Activated CD4-positive, alpha-beta T cell treated with anti-CD3 and anti-CD28 coated beads, Interleukin-2, amount 10 ng/mL, durations not matched to agents 7 days and 5 days (primary cell): ENCODE measurements at regions not wholly inside any gene's neighbourhood (a gene's known extent, or its start where the extent isn't known, plus 50 kb on each side); places are given as distances from the start of the nearest gene placed in this dataset.

Source experiments
- CTCF ChIA-PET: fragments of 350-600 bp; sonication (Branson Sonifier 250); formaldehyde crosslinking; loops from one replicate; lab custom pipeline; 2021; ENCODE audit warnings: antibody characterized with exemption; lab: Charles Lee
- POLR2A ChIA-PET: fragments of 350-600 bp; sonication (Branson Sonifier 250); formaldehyde crosslinking; loops from one replicate; lab custom pipeline; 2021; ENCODE audit warnings: antibody characterized with exemption; lab: Charles Lee
- DNase-seq: peaks from one replicate; pipeline ENCODE4 v3.0.0-alpha.2; 2020
- H3K27ac Mint-ChIP-seq: one replicate; pipeline ENCODE4 v1.8.0; 2021; ENCODE audit warnings: mild to moderate bottlenecking, moderate library complexity, mixed read lengths
- H3K27me3 Mint-ChIP-seq: one replicate; pipeline ENCODE4 v1.8.0; 2021; ENCODE audit warnings: mixed read lengths
- H3K36me3 Mint-ChIP-seq: one replicate; pipeline ENCODE4 v1.8.0; 2021; ENCODE audit warnings: low read depth, mixed read lengths
- H3K4me1 Mint-ChIP-seq: one replicate; pipeline ENCODE4 v1.8.0; 2021; ENCODE audit warnings: mixed read lengths
- H3K4me3 Mint-ChIP-seq: one replicate; pipeline ENCODE4 v1.8.0; 2021; ENCODE audit warnings: mild to moderate bottlenecking, moderate library complexity, mixed read lengths
- H3K9me3 Mint-ChIP-seq: one replicate; pipeline ENCODE4 v1.8.0; 2021; ENCODE audit warnings: mixed read lengths

- no peaks in the 10 kb centered on the region for H3K4me1 Mint-ChIP-seq
- peaks cover 16% of the 10 kb centered on the region for H3K36me3 Mint-ChIP-seq
- CTCF ChIA-PET: interaction anchor here (0.5 to 1.4 kb wide), 3 partner anchors 11 to 37 kb away, joined by 3 to 4 read pairs (median 3); no protein-coding TSS in a partner anchor
- no peaks in the 10 kb centered on the region for H3K27me3 Mint-ChIP-seq
- no peak overlapping the region for H3K4me3 Mint-ChIP-seq
- H3K9me3 Mint-ChIP-seq: peaks cover 6% of the 10 kb centered on the region
- POLR2A ChIA-PET: no interaction called here
- DNase-seq: no peak
- no peak overlapping the region for H3K27ac Mint-ChIP-seq
These were observed 133.9 kb downstream of the RFLNA start for GRCh38 chr12:124428792-124429281.

DNA sequence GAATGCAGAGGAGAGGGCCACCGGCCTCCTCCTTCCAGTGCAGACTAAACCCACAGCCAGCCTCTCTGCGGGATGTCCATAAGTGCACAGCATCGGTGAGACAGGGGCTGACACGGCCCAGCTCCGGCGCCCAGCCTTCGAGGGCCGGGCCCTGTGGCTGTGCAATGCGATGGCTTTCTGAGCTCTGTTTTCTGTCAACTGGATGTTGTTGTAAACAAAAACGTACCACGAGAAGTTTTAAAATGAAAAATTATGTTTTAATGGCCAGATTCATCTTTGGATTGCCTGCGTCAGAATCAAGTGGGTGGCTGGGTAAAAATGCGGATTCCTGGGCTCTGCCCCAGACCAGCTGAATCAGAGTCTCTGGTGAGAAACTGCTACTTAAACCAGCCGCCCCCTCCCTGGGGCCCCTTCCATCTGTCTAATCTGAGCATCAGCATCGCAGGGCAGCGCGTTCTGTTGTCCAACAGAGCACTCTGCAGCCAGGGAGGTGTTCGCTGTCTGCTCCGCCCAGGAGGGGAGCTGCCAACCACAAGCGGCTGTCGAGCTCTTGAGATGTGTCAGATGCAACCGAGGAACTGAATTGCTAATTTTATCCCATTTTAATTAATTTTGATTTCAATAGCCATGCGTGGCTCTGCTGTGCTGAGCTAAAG lies 133.4 kb downstream of the RFLNA start:
- ChIA-PET POLR2A (no interaction called here), CTCF (interaction anchor here (1.4 kb wide), 1 partner anchor 10 kb away, joined by 4 read pairs; no protein-coding TSS in a partner anchor)
- Mint-ChIP-seq H3K9me3 (peaks cover 6% of the 10 kb centered on the region), H3K36me3 (peaks cover 16% of the 10 kb centered on the region), H3K27me3 (no peaks in the 10 kb centered on the region), H3K4me1 (no peaks in the 10 kb centered on the region), H3K4me3 (no peak overlapping the region), H3K27ac (no peak overlapping the region)
- no peak for DNase-seq

DNA sequence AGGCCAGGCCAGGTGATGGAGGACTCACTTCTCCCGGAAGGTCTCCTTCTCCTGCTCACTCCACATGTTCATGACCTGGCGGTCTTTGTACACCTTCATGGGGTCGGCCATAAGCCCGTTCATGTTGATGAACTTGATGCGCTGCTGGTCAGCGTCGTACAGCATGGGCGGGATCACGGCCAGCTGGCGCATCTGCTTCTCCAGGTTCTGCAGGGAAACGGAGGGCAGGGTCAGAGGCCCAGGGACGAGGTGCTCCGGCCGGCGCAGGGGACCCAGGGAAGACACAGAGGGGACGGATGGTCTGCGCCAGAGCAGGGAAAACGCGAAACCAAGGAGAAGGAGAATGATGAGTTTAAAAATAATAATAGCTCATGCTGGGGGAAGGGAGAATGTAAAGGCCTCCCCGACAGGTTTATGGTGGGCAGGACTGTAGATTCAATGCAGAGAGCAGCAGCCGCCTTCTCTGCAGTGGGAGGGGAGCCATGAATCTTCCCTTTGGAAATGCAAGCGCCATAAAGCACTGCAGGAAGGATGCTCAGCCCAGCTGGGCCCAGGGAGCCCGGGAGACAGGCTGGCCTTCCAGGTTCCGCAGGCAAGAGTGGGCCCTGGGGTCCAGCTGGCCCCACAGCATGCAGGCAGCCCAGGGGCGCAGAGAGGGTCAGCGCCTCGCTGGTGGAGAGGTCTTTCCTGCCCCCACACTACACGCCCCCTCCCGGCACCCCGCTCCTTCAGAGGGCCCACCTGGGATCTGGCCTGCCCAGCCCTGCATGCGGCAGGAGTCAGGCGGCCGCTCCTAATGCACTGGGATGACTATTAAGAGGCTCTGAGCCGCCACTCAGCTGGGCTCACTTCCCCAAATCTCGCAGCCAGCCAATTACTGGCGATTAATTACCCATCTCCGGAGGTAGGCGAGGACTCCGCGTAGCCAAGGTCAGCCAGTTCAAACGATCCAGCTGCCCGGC lies 132.0 kb downstream of the RFLNA start:
- CTCF ChIA-PET: interaction anchor here (1.4 to 1.6 kb wide), 2 partner anchors 9 to 10 kb away, joined by 3 to 4 read pairs; no protein-coding TSS in a partner anchor

GRCh38 chr12:124425667-124426066 lies 130.8 kb downstream of the RFLNA start:
- Mint-ChIP-seq H3K4me3 (no peak overlapping the region), H3K36me3 (peaks cover 2% of the 10 kb centered on the region), H3K27ac (no peak overlapping the region), H3K4me1 (no peaks in the 10 kb centered on the region), H3K9me3 (no peaks in the 10 kb centered on the region), H3K27me3 (no peaks in the 10 kb centered on the region)
- DNase-seq: no peak
- POLR2A ChIA-PET: no interaction called here
- CTCF ChIA-PET: interaction anchor here (0.5 to 1.9 kb wide), 4 partner anchors 10 to 82 kb away, joined by 3 to 8 read pairs (median 4); no protein-coding TSS in a partner anchor

More for the DNA sequence above, 132.0 kb downstream of the RFLNA start:
- no peak for DNase-seq
- Mint-ChIP-seq H3K36me3 (peaks cover 11% of the 10 kb centered on the region), H3K27ac (no peak overlapping the region), H3K4me3 (no peak overlapping the region), H3K9me3 (peaks cover 4% of the 10 kb centered on the region), H3K4me1 (no peaks in the 10 kb centered on the region), H3K27me3 (no peaks in the 10 kb centered on the region)
- POLR2A ChIA-PET: no interaction called here

DNA sequence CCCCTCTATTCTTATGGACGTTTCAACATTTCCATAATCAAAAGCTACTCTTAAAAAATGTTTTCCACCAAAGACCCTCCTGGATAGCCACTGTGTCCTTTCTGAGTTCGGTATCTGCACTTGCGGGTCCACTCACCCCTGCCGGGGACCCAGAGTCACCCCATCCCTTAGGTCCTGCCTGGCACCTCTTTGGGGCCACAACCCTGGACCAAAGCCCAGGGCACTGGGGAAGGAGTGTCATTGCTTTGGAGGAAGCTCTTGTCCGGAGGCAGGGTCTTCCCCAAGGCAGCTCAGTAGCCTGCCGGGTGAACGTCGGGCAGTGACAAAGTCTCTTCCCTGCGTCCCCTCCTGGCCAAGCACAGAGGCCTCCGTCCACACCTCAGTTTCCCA lies 129.6 kb downstream of the RFLNA start:
- no peak overlapping the region for H3K27ac Mint-ChIP-seq
- no peak overlapping the region for H3K4me3 Mint-ChIP-seq
- no peaks in the 10 kb centered on the region for H3K4me1 Mint-ChIP-seq
- ChIA-PET CTCF (interaction anchor here (0.9 to 1.9 kb wide), 2 partner anchors 9 to 15 kb away, joined by 3 to 8 read pairs; no protein-coding TSS in a partner anchor), POLR2A (no interaction called here)
- peaks cover 5% of the 10 kb centered on the region for H3K36me3 Mint-ChIP-seq
- no peak for DNase-seq
- no peaks in the 10 kb centered on the region for H3K9me3 Mint-ChIP-seq
- no peaks in the 10 kb centered on the region for H3K27me3 Mint-ChIP-seq

DNA sequence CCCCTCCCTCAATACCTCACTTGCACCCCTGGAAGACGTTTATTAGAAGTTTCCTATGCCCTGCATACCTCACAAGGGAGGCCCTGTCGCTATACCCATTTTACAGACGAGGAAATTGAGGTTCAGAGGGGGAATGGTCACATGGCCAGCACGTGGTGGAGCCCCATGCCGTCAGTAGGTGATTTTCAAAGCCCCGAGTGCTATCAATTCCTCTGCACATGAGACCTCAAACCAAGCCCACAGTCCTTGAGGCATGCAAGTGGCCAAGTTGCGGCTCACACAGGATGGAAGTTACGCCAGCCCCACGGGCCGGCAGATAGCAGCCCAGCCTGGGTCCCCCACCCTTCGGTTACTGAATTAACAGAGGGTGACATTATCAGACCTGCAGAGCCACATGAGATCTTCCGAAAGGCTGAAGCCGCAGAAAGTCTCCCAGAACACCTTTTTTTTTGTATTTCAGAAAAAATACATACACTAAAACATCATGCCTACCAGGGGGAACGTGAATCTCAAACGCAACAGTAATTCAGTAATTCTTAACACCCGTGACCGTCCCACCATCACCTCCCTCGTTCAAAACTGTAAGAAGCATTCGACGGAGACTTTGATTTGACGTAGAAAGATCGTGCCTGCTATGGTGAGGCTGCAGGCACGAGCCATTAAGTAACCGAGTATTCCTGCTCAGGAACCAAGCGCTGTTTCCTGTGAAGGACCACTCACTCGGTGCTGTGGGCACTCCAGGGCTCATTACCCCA lies 129.0 kb downstream of the RFLNA start:
- H3K4me1 Mint-ChIP-seq: no peaks in the 10 kb centered on the region
- ChIA-PET POLR2A (no interaction called here), CTCF (interaction anchor here (1.9 kb wide), 1 partner anchor 9 kb away, joined by 8 read pairs; no protein-coding TSS in a partner anchor)
- no peak overlapping the region for H3K4me3 Mint-ChIP-seq
- DNase-seq: no peak
- peaks cover 5% of the 10 kb centered on the region for H3K36me3 Mint-ChIP-seq
- H3K27me3 Mint-ChIP-seq: no peaks in the 10 kb centered on the region
- H3K9me3 Mint-ChIP-seq: no peaks in the 10 kb centered on the region
- H3K27ac Mint-ChIP-seq: no peak overlapping the region

DNA sequence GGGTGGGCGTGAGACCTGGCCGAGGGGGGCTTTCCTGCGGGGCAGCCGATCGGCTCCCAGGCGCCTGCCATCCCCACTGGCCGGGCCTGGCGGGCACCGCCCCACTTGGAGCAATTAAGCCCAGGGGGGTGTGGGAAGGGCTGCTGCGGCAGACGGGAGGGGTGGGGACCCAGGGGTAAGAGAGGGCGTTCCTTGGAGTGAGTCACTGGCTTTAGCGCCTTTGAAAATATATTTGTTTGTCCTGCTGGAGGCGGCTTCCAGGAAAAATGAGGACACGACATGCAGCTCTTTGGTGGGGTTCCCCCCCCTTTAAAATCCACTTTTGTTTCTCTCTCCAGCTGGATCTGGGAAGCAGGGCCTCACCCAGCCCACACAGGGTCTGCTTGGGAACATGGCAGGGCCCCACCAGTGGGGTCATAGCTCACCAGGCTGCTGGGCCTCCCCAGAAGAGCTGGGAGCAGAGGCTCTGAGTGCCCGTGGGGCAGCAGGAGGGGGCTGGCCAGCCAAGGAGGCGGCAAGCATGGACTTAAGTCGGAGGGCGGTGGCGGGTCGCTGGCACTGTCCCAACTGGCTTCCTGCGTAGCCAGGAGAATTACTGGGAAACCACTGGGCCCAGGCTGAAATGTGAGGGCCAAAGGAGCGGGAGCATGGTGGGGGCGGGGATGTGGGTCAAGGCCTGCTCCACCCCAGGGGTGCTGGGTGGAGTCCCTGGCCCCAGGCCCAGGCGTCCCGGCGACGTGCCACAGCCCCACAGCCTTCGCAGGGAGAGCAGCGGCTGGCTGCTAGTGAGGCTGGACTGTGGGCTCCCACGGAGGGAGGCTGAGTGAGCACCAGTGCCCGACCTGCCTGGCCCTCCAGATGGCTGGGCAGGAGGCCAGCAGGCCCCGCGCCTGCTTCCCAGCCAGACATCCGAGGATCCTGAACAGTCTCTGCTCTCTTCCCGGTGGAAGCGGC lies 128.0 kb downstream of the RFLNA start:
- Mint-ChIP-seq H3K27ac (no peak overlapping the region), H3K27me3 (no peaks in the 10 kb centered on the region), H3K4me3 (no peak overlapping the region), H3K9me3 (no peaks in the 10 kb centered on the region), H3K4me1 (no peaks in the 10 kb centered on the region), H3K36me3 (peaks cover 5% of the 10 kb centered on the region)
- CTCF ChIA-PET: interaction anchor here (1.0 kb wide), 1 partner anchor 158 kb away, joined by 3 read pairs; no protein-coding TSS in a partner anchor
- POLR2A ChIA-PET: no interaction called here
- no peak for DNase-seq

GRCh38 chr12:124422142-124422569 lies 127.3 kb downstream of the RFLNA start:
- no peak for DNase-seq
- Mint-ChIP-seq H3K4me1 (no peaks in the 10 kb centered on the region), H3K27me3 (no peaks in the 10 kb centered on the region), H3K9me3 (no peaks in the 10 kb centered on the region), H3K27ac (no peak overlapping the region), H3K36me3 (peaks cover 9% of the 10 kb centered on the region), H3K4me3 (no peak overlapping the region)
- CTCF ChIA-PET: interaction anchor here (1.0 kb wide), 1 partner anchor 159 kb away, joined by 3 read pairs; no protein-coding TSS in a partner anchor
- POLR2A ChIA-PET: no interaction called here

GRCh38 chr12:124420996-124421674 lies 126.2 kb downstream of the RFLNA start:
- Mint-ChIP-seq H3K27me3 (no peaks in the 10 kb centered on the region), H3K9me3 (no peaks in the 10 kb centered on the region), H3K27ac (no peak overlapping the region), H3K36me3 (peaks cover 9% of the 10 kb centered on the region), H3K4me1 (no peaks in the 10 kb centered on the region), H3K4me3 (no peak overlapping the region)
- ChIA-PET POLR2A (no interaction called here), CTCF (no interaction called here)
- no peak for DNase-seq

GRCh38 chr12:124420041-124420995 lies 125.4 kb downstream of the RFLNA start:
- ChIA-PET CTCF (no interaction called here), POLR2A (no interaction called here)
- Mint-ChIP-seq H3K4me3 (no peak overlapping the region), H3K27ac (no peak overlapping the region), H3K9me3 (no peaks in the 10 kb centered on the region), H3K27me3 (no peaks in the 10 kb centered on the region), H3K4me1 (no peaks in the 10 kb centered on the region), H3K36me3 (peaks cover 9% of the 10 kb centered on the region)
- DNase-seq: no peak
